ENCODE measurements at regions not wholly inside any gene's neighbourhood (a gene's known extent, or its start where the extent isn't known, plus 50 kb on each side); places are given as distances from the start of the nearest gene placed in this dataset.

DNA sequence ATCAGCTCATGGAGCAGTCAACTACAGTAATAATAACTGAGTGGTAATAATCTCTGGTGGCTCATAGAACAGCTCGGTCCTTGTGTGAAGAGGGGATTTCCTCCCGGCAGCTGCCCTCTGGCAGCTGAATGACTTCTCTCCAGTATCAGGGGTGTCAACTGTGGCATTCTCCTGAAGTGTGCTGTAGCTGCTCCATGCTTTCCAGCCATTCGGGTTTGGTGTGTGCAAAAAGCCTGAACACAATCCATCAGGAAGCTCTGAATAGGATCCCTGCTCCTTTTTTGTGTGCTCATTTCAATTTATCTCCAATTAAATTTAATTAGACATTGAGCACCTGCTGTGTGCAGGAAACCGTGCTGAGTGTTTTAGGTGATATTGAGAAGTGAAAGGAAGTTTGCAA lies 59.8 kb upstream of the BARX1 start:
- Histone ChIP-seq H3K9me3 (ENCODE audit: control insufficient read depth, insufficient read depth, low read depth, low read length) (no peaks in the 10 kb centered on the region), H3K27me3 (ENCODE audit: control insufficient read depth, insufficient read depth, low read length) (no peaks in the 10 kb centered on the region)

DNA sequence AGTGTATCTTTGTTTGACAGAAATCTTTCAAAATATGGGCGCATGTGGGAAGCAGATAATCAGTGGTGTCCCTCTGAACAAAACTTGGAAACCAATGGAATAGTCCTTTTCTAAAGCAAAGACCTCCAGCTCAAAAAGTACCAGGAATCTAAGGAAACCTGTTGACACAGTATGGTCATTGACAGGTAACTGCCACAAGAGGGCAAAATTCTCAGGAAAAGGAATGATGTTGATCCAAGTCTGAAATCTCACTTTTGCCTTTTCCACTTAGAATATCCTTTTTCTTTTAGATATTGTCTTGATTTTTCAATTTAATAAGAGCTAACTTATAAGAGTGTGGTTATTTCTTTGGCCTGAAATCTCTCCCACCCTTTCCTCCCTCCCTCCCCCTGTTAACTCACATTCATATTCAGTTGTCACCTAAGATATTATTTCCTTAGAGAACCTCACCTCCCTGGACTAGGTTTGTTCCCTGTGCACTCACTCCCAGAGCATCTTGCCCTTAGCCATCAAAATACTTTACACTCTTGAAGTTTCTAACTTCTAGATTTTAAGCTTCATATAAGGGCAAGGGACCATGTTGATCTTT lies 59.0 kb upstream of the BARX1 start:
- Histone ChIP-seq H3K4me3 (ENCODE audit: low read depth, low read length) (no peak overlapping the region), H3K27ac (ENCODE audit: low read depth, low read length) (no peak overlapping the region), H3K27me3 (ENCODE audit: control insufficient read depth, insufficient read depth, low read length) (no peaks in the 10 kb centered on the region), H3K36me3 (ENCODE audit: control insufficient read depth, insufficient read depth, low read length) (no peaks in the 10 kb centered on the region), H3K9ac (ENCODE audit: low read length) (no peak overlapping the region), H3K4me1 (ENCODE audit: control insufficient read depth, insufficient read depth, low read length) (no peaks in the 10 kb centered on the region), H3K9me3 (ENCODE audit: control insufficient read depth, insufficient read depth, low read depth, low read length) (no peaks in the 10 kb centered on the region)

More for the DNA sequence above, 59.8 kb upstream of the BARX1 start:
- Histone ChIP-seq H3K9ac (ENCODE audit: low read length) (no peak overlapping the region), H3K4me3 (ENCODE audit: low read depth, low read length) (no peak overlapping the region), H3K27ac (ENCODE audit: low read depth, low read length) (no peak overlapping the region), H3K36me3 (ENCODE audit: control insufficient read depth, insufficient read depth, low read length) (no peaks in the 10 kb centered on the region), H3K4me1 (ENCODE audit: control insufficient read depth, insufficient read depth, low read length) (no peaks in the 10 kb centered on the region)

DNA sequence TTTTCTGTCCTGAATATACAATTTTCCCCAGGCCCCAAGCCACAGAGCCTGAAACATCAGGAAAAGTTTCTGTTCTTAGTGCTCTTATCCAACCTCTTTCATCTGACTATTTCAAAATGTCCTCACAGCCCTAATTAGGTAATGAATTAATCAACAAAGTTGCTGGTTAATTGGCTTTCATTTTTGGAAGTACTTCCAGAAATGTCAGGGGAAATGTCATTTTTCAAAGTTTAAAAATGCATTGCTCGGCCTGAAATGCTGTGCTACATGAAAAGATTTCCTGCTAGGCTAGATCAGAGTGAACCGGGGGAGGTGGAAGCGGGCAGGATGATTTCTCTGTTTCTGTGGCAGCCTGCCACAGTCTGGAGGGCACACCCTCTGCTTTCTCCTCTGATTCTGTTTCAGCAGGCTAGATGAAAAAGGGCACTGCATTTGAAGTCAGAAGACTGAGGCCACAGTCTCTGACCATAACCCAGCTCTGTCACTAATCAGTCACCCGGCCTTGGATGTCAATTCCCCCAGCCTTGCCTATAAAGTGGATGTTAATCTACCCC lies 55.9 kb upstream of the BARX1 start:
- Histone ChIP-seq H3K9me3 (ENCODE audit: control insufficient read depth, insufficient read depth, low read depth, low read length) (no peaks in the 10 kb centered on the region), H3K9ac (ENCODE audit: low read length) (no peak overlapping the region), H3K27me3 (ENCODE audit: control insufficient read depth, insufficient read depth, low read length) (no peaks in the 10 kb centered on the region; the same call in 1 of the 2 replicates), H3K4me1 (ENCODE audit: control insufficient read depth, insufficient read depth, low read length) (no peaks in the 10 kb centered on the region), H3K4me3 (ENCODE audit: low read depth, low read length) (no peak overlapping the region), H3K36me3 (ENCODE audit: control insufficient read depth, insufficient read depth, low read length) (no peaks in the 10 kb centered on the region), H3K27ac (ENCODE audit: low read depth, low read length) (no peak overlapping the region)

DNA sequence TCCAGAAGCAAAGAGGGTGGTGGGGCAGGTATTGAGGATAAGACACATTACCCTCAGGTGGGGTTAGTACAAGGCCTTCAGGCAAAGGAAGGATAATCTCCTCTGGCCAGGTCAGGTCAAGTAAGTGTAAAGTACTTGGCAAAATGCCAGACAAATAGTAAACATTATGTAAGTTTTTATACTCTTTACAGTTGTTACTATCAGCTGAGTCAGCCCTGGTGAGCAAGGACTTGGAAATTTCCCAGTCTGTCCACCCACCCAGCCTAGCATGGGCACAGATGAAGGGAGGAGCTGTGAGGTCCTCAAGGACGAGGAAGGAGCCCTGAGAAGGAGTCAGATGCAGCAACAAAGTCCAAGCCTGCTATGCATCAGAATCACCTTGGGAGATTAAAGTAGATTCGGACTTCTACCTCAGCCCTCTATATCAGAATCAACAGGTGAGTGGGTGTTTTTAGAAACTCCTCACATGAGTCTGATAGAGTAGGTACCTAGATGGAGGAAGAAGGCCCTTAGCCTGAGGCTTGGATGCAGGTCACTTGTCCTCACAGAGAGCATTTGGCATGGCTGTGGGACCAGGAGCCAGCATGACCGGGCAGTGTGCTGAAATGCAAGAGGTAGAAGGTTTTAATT lies 50.2 kb upstream of the BARX1 start:
- no peaks in the 10 kb centered on the region; the same call in 1 of the 2 replicates for H3K27me3 ChIP-seq (ENCODE audit: control insufficient read depth, insufficient read depth, low read length)
- no peaks in the 10 kb centered on the region for H3K36me3 ChIP-seq (ENCODE audit: control insufficient read depth, insufficient read depth, low read length)
- H3K9me3 ChIP-seq (ENCODE audit: control insufficient read depth, insufficient read depth, low read depth, low read length): no peaks in the 10 kb centered on the region
- no peak overlapping the region for H3K4me3 ChIP-seq (ENCODE audit: low read depth, low read length)
- no peak overlapping the region for H3K9ac ChIP-seq (ENCODE audit: low read length)
- no peaks in the 10 kb centered on the region for H3K4me1 ChIP-seq (ENCODE audit: control insufficient read depth, insufficient read depth, low read length)
- H3K27ac ChIP-seq (ENCODE audit: low read depth, low read length): no peak overlapping the region
